GM23248 (cell line): ENCODE measurements at regions not wholly inside any gene's neighbourhood (a gene's known extent, or its start where the extent isn't known, plus 50 kb on each side); places are given as distances from the start of the nearest gene placed in this dataset.

Source experiments
- EZH2 ChIP-seq: fragments of 200-600 bp; sonication (generic); IDR thresholded peaks from 2 replicates; pipeline ENCODE4 v1.6.1; 2018; ENCODE audit warnings: antibody characterized with exemption, mild to moderate bottlenecking; ENCODE audit not compliant: insufficient read depth, poor library complexity, severe bottlenecking
- EZH2phosphoT487 ChIP-seq: fragments of 200-600 bp; sonication (generic); IDR thresholded peaks from 2 replicates; pipeline ENCODE4 v1.6.1; 2018; ENCODE audit warnings: antibody characterized with exemption, moderate library complexity, mild to moderate bottlenecking, low read depth; ENCODE audit not compliant: insufficient read depth

DNA sequence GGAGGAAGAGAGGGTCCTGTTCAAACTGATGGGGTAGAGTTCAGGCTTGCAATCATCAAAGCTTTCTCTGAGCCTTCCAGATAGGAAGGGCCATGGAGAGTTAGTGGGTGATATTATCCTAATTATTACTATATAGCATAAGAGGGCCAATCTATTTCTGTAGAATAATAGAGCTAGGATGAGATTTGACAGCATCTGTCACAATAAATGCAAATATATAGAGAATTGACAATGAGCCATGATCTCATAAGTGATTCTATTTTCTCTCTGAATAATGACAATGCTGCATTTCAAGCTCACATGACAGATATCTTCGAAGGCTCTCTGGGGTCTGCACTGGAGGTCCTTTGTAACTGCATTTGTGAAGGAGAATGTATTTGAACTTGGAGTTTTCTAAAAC, 521.9 kb upstream of the CELF4 start:
- TF ChIP-seq EZH2 (no peak), EZH2phosphoT487 (no peak)
